K562 (cell line): ENCODE measurements at regions not wholly inside any gene's neighbourhood (a gene's known extent, or its start where the extent isn't known, plus 50 kb on each side); places are given as distances from the start of the nearest gene placed in this dataset.

Experiments used
- ATAC-seq: fragments of 200-7000 bp; cut with Tn5 transposase; 3 replicates; pipeline ENCODE4 v1.9.1; 2020; ENCODE audit warnings: moderate library complexity
- BruUV-seq: library from RNA; stranded (reverse); fragments of 400-500 nt; replicated peaks from 2 replicates; lab custom pipeline; 2021; lab: Mats Ljungman, UMichigan
- CTCF ChIA-PET: fragments of 300-600 bp; formaldehyde crosslinking; extraction: SDS; loops from one replicate; lab custom pipeline; 2021; ENCODE audit warnings: low intra/inter-chr PET ratio; lab: Yijun Ruan, JAX
- POLR2A ChIA-PET: fragments of 300-600, 350-650 bp; sonication (Branson Sonifier 250); formaldehyde crosslinking; extraction: SDS; loops from one replicate; lab custom pipeline; 2021; ENCODE audit warnings: antibody characterized with exemption, inconsistent platforms; lab: Yijun Ruan, JAX
- DNase-seq, 4 experiments: peaks; one replicate each; pipeline versions ENCODE4 v3.0.0 to v3.0.0-alpha.2; 2011 to 2018; ENCODE audit warnings: low spot score in 3 of 4, mixed read lengths in 3 of 4; ENCODE audit errors: extremely low read depth in 1 of 4
- FAIRE-seq: peaks from 2 replicates; lab custom pipeline; 2011; peaks lifted over from hg19 to GRCh38; lab: Jason Lieb, UNC
- H2AFZ ChIP-seq: 2 replicates; pipeline ENCODE4 v1.6.0; 2011; ENCODE audit warnings: low read depth, low read length, control low read depth, inconsistent platforms
- H3K27ac ChIP-seq: fragments of 200-600 bp; 3 replicates; pipeline ENCODE4 v1.8.0; 2011; ENCODE audit warnings: low read depth, mild to moderate bottlenecking, control low read depth, inconsistent platforms, low read length, moderate library complexity, mixed read lengths; ENCODE audit errors: extremely low read depth
- H3K27me3 ChIP-seq, 2 experiments: fragments of 300-600 bp in 1 of 2; 2 replicates in 1 of 2; 3 replicates in 1 of 2; pipeline versions ENCODE4 v1.6.0 to v1.8.0; 2011; ENCODE audit warnings: inconsistent platforms in 2 of 2, low read length in 2 of 2, mild to moderate bottlenecking in 1 of 2, mixed read lengths in 1 of 2, moderate library complexity in 1 of 2; ENCODE audit not compliant: control insufficient read depth in 2 of 2, insufficient read depth in 2 of 2
- H3K36me3 ChIP-seq: fragments of 300-600 bp; 3 replicates; pipeline ENCODE4 v1.8.0; 2011; ENCODE audit warnings: mild to moderate bottlenecking, low read length, inconsistent platforms; ENCODE audit not compliant: control insufficient read depth, insufficient read depth
- H3K4me1 ChIP-seq, 2 experiments: fragments of 200-600 bp in 1 of 2; replicated peaks in 1 of 2; 2 replicates in 1 of 2; 3 replicates in 1 of 2; pipeline versions ENCODE4 v1.5.1 to v1.8.0; 2011; ENCODE audit warnings: inconsistent platforms in 2 of 2, low read length in 2 of 2, mild to moderate bottlenecking in 1 of 2, mixed read lengths in 1 of 2, moderate library complexity in 1 of 2; ENCODE audit not compliant: control insufficient read depth in 2 of 2, insufficient read depth in 2 of 2
- H3K4me2 ChIP-seq: 2 replicates; pipeline ENCODE4 v1.6.1; 2011; ENCODE audit warnings: low read length, control low read depth, inconsistent platforms, mixed read lengths; ENCODE audit not compliant: insufficient read depth
- H3K4me3 ChIP-seq: fragments of 200-600 bp; sonication (generic), shearing (Covaris generic); 2 replicates; pipeline ENCODE4 v1.5.1; 2016; ENCODE audit warnings: control low read depth, inconsistent platforms
- H3K79me2 ChIP-seq: fragments of 200-600 bp; 3 replicates; pipeline ENCODE4 v1.8.0; 2011; ENCODE audit warnings: low read length, inconsistent platforms; ENCODE audit not compliant: control insufficient read depth, insufficient read depth
- H3K9ac ChIP-seq, 2 experiments: 2 replicates each; pipeline versions ENCODE4 v1.6.0 to v1.6.1; 2011; ENCODE audit warnings: low read depth in 2 of 2, low read length in 2 of 2, control low read depth in 1 of 2, inconsistent platforms in 1 of 2, mild to moderate bottlenecking in 1 of 2, mixed read lengths in 1 of 2; ENCODE audit not compliant: insufficient read depth in 1 of 2
- H3K9me1 ChIP-seq: one replicate; pipeline ENCODE4 v1.6.0; 2011; ENCODE audit warnings: inconsistent platforms, mild to moderate bottlenecking, low read length, moderate library complexity; ENCODE audit not compliant: control insufficient read depth, insufficient read depth
- H3K9me3 ChIP-seq: replicated peaks from 2 replicates; pipeline ENCODE4 v1.5.1; 2011; ENCODE audit warnings: low read depth, low read length, inconsistent platforms; ENCODE audit not compliant: control insufficient read depth, insufficient read depth
- H4K20me1 ChIP-seq: replicated peaks from 2 replicates; pipeline ENCODE4 v1.6.1; 2011; ENCODE audit warnings: low read length, inconsistent platforms, mixed read lengths; ENCODE audit not compliant: control insufficient read depth, insufficient read depth
- CEBPG ChIP-seq, 3 experiments: fragments of 200-800 bp in 1 of 3; sonication (Bioruptor generic) in 1 of 3; sonication (generic) in 1 of 3; formaldehyde crosslinking in 1 of 3; IDR thresholded peaks in 2 of 3; conservative IDR thresholded peaks in 1 of 3; 2 replicates each; pipeline versions ENCODE4 v1.6.1 to v1.8.0; 2016 to 2022; ENCODE audit warnings: missing compliant biosample characterization in 2 of 3, missing genetic modification characterization in 2 of 3, mild to moderate bottlenecking in 1 of 3, missing genetic modification reagents in 1 of 3
- FOS ChIP-seq: IDR thresholded peaks from 3 replicates; pipeline ENCODE4 v1.6.1; 2011; ENCODE audit not compliant: insufficient read length; ENCODE audit errors: extremely low read depth
- KDM4B ChIP-seq, 2 experiments: fragments of 450-650 bp in 1 of 2; sonication (generic) in 1 of 2; IDR thresholded peaks; 2 replicates each; pipeline ENCODE4 v1.6.1; 2016 to 2017; ENCODE audit warnings: borderline replicate concordance in 2 of 2, antibody characterized with exemption in 1 of 2, low read depth in 1 of 2, mild to moderate bottlenecking in 1 of 2
- MAFF ChIP-seq: IDR thresholded peaks from 2 replicates; pipeline ENCODE4 v1.6.1; 2012; ENCODE audit warnings: low read length, improper control_type of control experiment
- VEZF1 ChIP-seq: fragments of 200-800 bp; sonication (Bioruptor generic); IDR thresholded peaks from 2 replicates; pipeline ENCODE4 v1.6.1; 2017; ENCODE audit warnings: missing genetic modification characterization, missing compliant biosample characterization
- ZNF384 ChIP-seq: IDR thresholded peaks from 2 replicates; pipeline ENCODE4 v1.6.1; 2012; ENCODE audit warnings: low read depth, low read length, improper control_type of control experiment
- ZNF551 ChIP-seq: fragments of 250-450 bp; sonication (Bioruptor Pico); IDR thresholded peaks from 2 replicates; pipeline ENCODE4 v1.5.0; 2021; ENCODE audit warnings: mild to moderate bottlenecking, moderate library complexity
- ZNF586 ChIP-seq: fragments of 450-650 bp; formaldehyde crosslinking; conservative IDR thresholded peaks from 2 replicates; pipeline ENCODE4 v1.4.0; 2020; ENCODE audit warnings: mild to moderate bottlenecking, moderate library complexity
- WGBS: fragments of 100-300 bp; shearing (Covaris generic); methylation state at CpG from one replicate; pipeline ENCODE4 v1.1.6; 2016; ENCODE audit warnings: low coverage, mixed read lengths; ENCODE audit not compliant: insufficient coverage; ENCODE audit errors: missing lambda C conversion rate; 5-methylcytosine and 5-hydroxymethylcytosine counted together
- in situ Hi-C: fragments of 300-500 bp; cut with MboI; formaldehyde crosslinking; loops from 4 replicates; pipeline ENCODE4 v1.15.0; 2018; ENCODE audit warnings: inconsistent platforms, mixed read lengths
- intact Hi-C: fragments of 100-400 bp; cut with micrococcal nuclease; formaldehyde crosslinking; loops from 2 replicates; pipeline ENCODE4 v1.14.2; 2022

DNA sequence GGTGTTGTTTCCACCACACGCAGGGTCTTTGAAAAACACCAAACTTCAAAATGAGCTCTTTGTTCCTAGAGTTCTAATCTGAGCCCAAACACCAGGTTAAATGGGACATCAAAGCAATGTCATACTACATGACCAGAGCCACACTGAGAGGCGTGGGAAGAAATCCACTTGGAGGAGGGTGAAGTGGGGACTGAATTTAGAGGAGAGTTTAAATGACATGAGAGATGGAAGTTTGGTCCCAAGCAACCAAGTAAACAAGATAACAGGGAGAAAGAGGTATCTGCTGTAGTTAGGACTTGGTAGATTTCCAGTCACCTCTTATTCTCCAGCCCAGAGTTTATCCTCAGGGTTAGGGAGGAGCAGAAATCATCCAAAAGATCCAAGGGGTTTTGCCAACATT is 290.9 kb upstream of the FAM78B start:
- Histone ChIP-seq H3K4me1 (no peaks in the 10 kb centered on the region), H3K27ac (no peak overlapping the region), H3K4me2 (no peak overlapping the region), H3K27me3 (no peaks in the 10 kb centered on the region; a peak in 1 of 5 replicates), H3K9ac (no peak overlapping the region), H3K79me2 (no peaks in the 10 kb centered on the region), H3K4me3 (no peak overlapping the region), H4K20me1 (no peaks in the 10 kb centered on the region)
- in situ Hi-C loops (no loop called here), intact Hi-C loops (no loop called here)
- DNase-seq (no peak), FAIRE-seq (no peak)
- CTCF ChIA-PET: no interaction called here
- TF ChIP-seq ZNF551 (CRISPR knock-in tag): no peak
- TF ChIP-seq CEBPG (CRISPR knock-in tag; IDR thresholded peaks at IDR 0.05): no peak
- TF ChIP-seq CEBPG (tag; conservative IDR thresholded peaks at IDR 0.05 in 1 of 2, IDR thresholded peaks at IDR 0.05 in 1 of 2): no peak
- no peak for TF ChIP-seq KDM4B (IDR thresholded peaks at IDR 0.05; ENCODE audit: borderline replicate concordance in 2 of 2, low read depth in 1 of 2)
- TF ChIP-seq ZNF384: no peak
- TF ChIP-seq MAFF: no peak
- no peak for TF ChIP-seq VEZF1 (CRISPR knock-in tag)
- no peak for TF ChIP-seq ZNF586 (CRISPR knock-in tag)
- TF ChIP-seq FOS: no peak
- TF ChIP-seq, all 486 proteins: peak for 0
- WGBS: 3% methylated on average over 2 of the region's 2 CpGs
- BruUV-seq: no TSS peak
- Histone ChIP-seq H3K9me1 (no peaks in the 10 kb centered on the region), H3K36me3 (no peaks in the 10 kb centered on the region), H3K9me3 (no peaks in the 10 kb centered on the region), H2AFZ (no peak overlapping the region)
- ATAC-seq: no peak
- POLR2A ChIA-PET: no interaction called here
